ENCODE measurements at regions not wholly inside any gene's neighbourhood (a gene's known extent, or its start where the extent isn't known, plus 50 kb on each side); places are given as distances from the start of the nearest gene placed in this dataset.
A peak's percentile ranks its signal among the peaks of the same experiment; 100 is the strongest.
"Not testable (repeated sequence)": the region's sequence is repeated elsewhere in the genome, so short reads cannot be mapped to it uniquely, and the experiment has no call there.

DNA sequence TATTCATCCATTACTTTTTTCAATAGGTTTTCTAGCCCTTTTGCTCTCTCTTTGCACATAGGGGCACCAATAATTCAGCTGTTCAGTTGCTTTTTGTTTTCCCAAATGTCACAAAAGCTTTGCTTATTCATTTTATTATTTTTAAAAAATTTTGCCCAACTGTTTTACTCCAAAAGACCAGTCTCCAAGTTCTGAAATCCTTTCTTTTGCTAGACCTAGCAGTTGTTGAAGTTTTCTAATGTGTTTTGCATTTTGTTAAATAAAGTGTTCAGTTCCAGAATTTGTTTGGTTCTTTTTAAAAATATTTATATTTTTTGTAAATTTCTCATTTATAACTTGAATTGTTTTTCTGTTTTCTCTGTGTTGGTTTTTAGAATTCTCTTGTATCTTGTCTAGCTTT lies 1227.3 kb downstream of the ROBO2 start:
- DNase-seq: no peak

GRCh38 chr3:78268087-78268486 lies 1228.2 kb downstream of the ROBO2 start:
- DNase-seq: no peak

DNA sequence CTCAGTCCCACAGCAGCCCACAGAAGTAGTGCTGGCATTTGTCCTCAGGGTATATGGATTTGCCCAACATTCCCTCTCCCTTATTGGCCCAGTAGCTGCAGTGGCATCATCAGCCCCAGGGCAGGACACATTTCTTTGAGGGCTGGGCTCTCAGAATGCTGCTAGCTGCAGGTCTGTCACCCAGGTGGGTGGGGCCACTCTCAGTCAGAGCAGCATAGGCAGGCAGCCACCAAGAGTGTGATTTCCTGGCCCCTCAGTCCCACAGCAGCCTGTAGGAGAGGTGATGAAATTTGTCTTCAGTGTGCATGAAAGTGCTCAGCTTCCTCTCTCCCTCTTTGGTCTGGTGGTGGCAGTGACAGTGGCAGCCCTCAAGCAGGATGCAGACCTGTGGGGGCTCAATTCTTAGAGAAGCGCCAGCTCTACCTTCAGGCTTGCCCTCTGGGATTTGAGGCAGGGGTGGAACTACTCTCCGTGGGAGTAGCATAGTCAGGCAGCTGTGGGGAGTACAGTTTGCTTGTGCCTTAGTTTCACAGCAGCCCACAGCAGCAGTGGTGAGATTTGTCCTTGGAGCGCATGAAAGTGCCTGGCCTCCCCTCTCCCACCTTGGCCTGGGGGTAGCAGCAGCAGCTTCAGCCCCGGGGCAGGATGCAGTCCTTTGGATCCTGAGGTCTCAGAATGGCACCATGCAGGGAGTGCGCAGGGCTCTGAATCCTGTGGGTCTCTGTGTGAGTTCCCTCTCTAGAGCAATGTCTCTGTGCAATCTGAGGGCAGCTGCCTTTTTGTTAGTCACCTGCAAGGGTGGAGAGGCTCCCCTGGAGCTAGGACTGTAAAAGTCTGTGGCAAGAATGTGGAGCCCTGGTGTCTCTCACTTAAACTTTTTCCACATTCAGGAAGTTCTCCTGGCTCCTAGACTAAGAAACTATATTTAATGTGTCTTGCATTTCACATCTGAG lies 1229.1 kb downstream of the ROBO2 start:
- DNase-seq: peak; percentile 57

DNA sequence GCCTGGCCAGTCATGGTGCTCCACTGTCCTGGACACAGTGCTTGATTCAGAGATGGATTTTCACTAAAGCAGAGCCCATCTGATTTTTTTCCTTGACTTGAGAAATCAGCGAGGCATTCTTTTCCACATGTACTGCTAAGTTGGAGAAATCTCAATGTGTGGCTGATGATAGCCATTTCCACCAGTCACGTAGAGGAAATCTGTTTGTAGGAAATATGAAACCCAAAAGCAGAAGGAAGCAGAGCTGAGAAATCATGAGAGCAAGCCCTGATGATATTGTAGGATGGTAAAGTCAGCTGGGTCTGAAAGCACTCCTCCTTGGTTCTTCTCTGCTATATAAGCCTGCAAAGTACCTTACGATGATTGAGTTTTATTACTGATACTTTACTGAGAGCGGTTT lies 1233.4 kb downstream of the ROBO2 start:
- DNase-seq: no peak

DNA sequence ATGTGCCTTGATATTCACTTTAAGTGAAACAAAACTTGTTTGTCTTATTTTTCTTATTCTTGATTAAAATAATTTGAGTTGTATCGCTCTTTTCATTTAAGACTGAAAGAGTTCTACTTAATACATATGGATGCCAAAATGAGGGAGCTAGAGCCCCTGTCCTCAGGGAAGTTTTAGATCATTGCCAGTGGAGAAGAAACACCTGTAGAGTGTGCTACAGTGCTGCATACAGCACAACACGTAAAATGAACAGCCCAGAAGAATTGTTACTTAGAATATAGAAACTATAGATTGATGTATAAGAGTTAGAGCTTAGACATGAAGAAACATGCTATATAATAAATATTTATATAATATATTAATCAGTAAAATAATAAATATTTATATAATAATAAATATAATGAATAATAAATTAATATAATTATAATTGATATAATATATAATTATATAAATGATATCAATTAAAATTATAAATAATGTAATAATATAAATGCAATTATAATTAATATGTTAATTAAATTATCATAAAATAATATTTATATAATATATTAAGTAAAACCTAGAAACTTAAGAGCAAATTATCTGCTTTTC lies 1234.7 kb downstream of the ROBO2 start:
- no peak for DNase-seq

- no peak for DNase-seq
Observed at GRCh38 chr3:78275420-78275852, 1235.5 kb downstream of the ROBO2 start.

DNA sequence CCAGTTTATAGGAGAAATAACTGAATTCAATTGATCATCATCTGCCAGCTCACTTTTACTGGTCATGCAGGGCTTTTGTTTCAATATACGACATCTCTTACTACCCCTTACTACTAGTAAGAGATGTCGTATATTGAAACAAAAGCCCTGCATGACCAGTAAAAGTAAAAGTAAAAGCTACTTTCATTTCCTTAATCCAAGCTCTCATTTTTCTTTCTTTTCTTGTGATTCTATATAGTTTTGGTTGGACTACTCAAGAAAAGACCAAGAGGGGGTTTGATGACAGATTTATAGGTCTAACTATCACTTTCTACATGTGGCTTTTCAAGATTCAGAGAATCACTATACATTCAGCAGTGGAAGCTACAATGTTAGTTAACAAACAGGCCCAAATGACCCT lies 1237.3 kb downstream of the ROBO2 start:
- no peak for DNase-seq

DNA sequence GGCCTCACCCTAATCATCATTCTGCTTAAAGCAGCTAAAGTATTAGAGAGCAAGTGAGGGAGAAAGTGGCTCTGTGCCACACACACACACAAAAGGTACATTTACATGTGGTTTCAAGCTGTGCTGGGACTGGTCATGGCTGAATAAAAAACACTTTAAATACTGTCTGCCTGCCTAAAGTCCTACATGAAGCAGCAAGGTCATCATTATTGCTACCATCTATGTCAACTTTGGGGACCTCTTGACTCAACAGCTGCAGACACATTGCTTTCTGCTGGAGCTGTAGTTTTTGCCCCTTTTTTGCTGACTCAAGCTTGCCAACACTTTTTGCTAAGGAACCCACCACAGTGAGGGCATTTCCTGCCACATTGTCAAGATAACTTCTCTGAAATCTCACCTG lies 1237.9 kb downstream of the ROBO2 start:
- peak; percentile 5 for DNase-seq

- no peak for DNase-seq
Observed at GRCh38 chr3:78279091-78279490, 1239.2 kb downstream of the ROBO2 start.

DNA sequence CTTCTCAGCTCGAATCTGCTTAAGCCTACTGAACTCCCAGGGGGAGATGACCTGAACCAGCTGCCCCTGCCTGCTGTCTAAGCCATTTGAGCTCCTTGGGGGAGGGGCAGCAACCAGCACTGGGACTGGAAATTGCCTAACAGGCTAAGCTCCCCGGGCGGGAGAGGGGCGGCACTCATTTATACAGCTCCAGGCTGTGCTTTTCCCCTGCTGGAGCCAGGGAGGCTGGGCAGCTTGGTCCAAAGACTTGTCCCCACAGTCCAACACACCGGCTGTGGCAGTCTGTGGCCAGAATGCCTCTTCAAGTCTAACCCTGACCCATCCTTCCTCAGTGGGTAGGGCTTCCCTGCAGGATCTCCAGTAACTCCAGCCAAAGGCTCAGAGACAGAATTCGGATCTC lies 1241.5 kb downstream of the ROBO2 start:
- no peak for DNase-seq

DNA sequence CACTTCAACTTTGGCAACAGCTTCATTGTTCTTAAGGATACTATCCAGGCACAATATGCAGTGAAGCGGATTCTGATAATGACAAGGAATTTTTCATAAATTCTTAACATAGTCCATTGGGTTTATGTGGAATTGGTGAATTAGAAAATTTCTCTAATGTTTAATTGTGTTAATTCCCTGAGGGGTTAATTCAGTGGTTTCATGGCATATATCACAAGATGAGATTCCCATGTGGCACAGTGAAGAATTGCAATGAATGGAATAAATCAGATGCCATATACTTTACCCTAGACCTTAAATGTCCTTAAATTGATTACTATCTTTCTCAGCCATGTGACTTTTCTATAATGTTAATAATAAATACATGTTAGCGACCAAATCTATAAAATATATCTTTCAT lies 1244.1 kb downstream of the ROBO2 start:
- DNase-seq: no peak

DNA sequence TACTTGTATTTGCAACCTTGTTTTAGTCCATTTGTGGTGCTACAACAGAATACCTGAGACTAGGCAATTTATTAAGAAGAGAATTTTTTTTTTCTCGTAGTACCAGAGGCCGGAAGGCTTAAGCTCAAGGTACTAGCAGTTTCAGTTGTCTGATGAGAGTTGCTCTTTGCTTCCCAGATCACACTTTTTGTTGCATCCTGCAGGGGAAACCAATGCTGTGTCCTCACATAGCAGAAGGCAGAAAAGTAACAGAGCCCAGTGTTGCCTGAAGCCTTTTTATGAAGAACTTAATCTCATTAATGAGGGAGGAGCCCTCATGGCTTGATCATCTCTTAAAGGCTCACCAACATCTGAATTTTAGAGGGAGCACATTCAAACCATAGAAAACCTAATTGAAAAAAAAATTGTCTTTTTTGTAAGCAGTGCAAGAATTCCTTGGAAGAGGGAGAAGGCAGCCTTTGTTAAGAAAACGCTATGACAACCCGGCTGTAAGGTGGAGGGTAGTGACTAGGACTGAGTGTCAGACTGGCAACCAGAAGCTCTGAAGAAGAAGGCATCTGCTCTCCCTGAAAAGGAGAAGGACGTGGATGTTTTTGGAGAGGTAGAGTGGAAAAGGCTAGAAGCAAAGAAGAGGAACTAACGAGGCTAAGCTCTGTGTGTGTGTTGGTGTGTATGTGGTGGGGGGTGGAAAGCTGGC lies 1245.3 kb downstream of the ROBO2 start:
- DNase-seq: no peak

- DNase-seq: no peak
Observed at GRCh38 chr3:78287085-78287484, 1247.2 kb downstream of the ROBO2 start.

- DNase-seq: no peak
Observed at GRCh38 chr3:78293284-78293683, 1253.4 kb downstream of the ROBO2 start.

DNA sequence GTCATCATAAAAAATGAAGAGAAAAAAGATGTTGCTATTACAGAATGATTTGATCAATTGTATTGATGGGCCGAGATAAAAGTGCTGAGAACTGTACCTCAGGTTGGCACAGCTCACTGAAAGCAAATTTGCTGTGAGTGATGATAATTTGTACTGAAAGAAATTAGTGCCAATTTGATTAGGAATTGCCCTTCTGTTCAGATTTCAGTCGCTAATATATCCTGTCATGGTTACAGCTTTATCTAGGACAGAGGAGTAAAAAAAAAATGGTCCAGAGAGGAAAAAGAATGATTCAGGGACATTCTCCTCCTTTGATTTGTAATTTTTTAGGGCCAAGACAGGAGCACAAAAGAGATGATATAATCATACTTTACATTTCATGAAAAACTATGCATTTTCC lies 1264.2 kb downstream of the ROBO2 start:
- no peak for DNase-seq

- DNase-seq: no peak
Observed at GRCh38 chr3:78312851-78313250, 1273.0 kb downstream of the ROBO2 start.

DNA sequence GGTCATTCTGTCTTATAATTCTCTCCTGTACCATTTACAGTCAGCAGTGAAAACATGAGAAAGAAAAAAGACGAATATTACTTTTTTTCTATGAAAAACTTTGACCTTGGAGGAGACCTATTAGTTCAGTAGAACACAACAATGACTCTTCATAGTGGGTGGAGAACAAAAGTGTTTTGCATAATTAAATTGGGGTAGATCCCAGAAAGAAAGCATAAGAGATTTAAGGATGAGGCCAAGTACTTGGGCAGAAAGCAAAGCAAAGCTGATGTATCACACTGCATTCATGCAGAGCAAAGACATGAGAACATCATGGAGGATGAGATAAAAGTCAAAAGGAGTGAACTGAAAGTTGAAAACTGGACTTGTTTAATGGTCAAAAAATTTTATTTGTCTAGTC lies 1273.4 kb downstream of the ROBO2 start:
- DNase-seq: no peak

- DNase-seq: no peak
Observed at GRCh38 chr3:78314327-78314726, 1274.4 kb downstream of the ROBO2 start.

DNA sequence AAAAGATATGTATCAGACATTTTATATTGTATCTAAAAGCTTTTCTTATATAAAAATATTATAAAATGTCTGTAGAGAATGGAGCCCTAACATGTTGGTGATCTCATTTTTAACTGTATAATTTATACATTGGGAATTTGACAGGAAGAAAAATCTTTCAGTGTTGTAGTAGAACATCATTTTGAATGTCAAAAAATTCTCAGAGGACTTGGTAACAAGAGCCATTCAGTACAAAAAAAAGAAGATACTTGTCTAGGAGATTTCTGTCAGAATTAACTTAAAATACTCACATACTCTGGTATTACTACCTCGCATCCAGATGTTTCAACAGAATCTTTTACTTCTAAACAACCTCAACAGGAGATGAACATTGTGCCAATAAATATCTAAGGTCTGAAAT lies 1277.9 kb downstream of the ROBO2 start:
- no peak for DNase-seq

DNA sequence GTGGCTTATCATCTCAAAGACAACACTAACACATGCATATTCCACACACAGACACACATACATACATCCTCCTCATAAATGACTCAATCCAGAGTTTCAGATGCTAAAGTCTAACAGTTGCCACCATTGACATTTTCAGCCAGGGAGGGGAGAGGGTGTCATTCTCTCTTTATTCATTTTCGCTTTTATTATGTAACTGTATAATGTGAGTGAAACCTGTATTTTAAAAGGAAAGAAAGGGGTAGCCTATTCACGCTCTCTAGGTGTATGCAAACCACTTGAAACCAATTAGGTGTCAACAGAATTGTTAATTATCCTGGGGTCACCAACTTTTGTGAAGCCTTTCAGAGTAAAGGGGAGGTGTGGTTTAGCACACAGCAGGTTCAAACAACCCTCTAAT lies 1282.9 kb downstream of the ROBO2 start:
- DNase-seq: no peak

GRCh38 chr3:78337801-78338211 lies 1297.9 kb downstream of the ROBO2 start:
- no peak for DNase-seq

GRCh38 chr3:78338405-78338804 lies 1298.5 kb downstream of the ROBO2 start:
- no peak for DNase-seq

DNA sequence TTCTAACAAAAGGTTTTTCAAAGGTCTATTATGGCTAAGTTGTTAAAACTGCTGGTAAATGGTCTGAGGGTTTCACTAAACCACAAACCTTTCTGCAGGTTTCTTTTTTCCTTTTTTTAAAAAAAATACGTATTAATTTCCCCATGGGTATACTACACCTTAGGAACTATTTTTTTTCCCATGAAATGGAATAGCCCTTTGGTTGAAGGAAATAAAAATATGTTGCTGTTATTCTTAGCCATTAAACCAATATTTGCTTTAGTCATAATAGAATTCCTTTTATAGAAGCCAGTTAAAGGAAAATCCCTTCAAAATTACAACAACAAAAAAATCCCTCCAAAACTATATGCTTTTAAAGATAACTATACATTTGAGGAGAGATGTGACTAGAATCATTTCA lies 1303.3 kb downstream of the ROBO2 start:
- DNase-seq: no peak

DNA sequence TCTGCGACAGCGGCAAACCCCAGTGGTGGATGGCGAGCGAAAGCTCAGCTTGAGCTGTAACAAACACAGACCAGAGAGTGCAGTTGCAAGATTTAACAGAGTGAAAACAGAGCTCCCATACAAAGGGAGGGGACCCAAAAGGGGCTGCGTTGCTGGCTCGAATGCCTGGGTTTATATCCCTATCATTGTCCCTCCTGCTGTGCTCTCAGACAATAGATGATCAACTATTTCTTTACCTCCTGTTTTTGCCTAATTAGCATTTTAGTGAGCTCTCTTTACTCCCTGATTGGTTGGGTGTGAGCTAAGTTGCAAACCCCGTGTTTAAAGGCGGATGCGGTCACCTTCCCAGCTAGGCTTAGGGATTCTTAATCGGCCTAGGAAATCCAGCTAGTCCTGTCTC lies 1304.4 kb downstream of the ROBO2 start:
- DNase-seq: not testable (repeated sequence)
